Embryonic facial prominence (tissue), 1 donor: ENCODE measurements at regions not wholly inside any gene's neighbourhood (a gene's known extent, or its start where the extent isn't known, plus 50 kb on each side); places are given as distances from the start of the nearest gene placed in this dataset.
"Not testable (repeated sequence)": the region's sequence is repeated elsewhere in the genome, so short reads cannot be mapped to it uniquely, and the experiment has no call there.

Experiments used
- DNase-seq: peaks from one replicate; pipeline ENCODE4 v3.0.0-alpha.2; 2016; ENCODE audit errors: extremely low spot score

GRCh38 chr3:20490996-20491395 lies 305.0 kb upstream of the SGO1 start:
- DNase-seq = no peak

DNA sequence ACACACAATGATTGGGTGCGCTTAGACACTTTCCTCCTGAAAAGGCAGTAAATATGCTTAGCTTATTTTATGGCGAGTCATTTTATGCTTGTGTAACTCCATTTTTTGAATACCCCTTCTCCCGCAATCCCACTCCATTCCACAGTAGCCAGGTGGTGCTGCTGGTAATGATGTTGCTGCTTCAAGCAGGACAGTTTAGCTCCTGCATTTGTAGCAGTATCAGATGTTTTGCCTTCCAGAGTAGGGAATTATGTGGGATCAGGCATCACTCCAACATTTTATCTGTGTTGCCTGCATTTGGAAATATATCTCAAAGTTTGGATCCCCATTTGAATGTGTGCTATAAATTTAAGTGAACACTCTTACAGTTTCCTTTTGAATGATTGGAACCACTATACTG lies 302.1 kb upstream of the SGO1 start:
- DNase-seq = no peak

GRCh38 chr3:20484126-20484525 lies 298.1 kb upstream of the SGO1 start:
- DNase-seq = no peak

GRCh38 chr3:20482350-20482749 lies 296.3 kb upstream of the SGO1 start:
- DNase-seq = no peak

DNA sequence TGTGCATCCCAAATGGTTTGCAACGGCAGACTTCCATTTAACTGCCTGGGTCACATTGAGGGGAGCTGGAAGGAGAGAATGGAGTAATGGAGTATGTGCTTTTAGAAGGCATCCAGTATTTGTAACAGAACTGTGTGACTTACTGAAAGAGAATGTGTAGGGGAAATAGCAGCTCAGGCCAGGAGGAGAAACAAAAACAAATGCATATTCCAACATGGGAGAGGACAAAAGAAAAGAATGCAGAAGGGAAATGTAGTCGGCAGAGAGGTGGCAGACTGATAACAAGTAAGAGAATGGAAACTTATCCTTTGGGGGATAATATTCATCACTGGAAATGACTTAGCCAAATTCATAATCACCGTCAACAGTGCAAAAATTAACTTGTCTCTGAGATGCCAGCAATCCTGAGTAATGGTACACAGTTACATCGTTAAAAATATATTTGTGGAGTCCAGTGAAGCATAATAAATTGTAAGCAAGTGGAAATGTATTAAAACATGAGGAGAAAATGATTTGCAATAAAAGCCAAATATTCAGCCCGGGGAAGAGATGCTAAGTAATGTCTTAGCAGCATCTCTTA lies 294.9 kb upstream of the SGO1 start:
- no peak for DNase-seq

DNA sequence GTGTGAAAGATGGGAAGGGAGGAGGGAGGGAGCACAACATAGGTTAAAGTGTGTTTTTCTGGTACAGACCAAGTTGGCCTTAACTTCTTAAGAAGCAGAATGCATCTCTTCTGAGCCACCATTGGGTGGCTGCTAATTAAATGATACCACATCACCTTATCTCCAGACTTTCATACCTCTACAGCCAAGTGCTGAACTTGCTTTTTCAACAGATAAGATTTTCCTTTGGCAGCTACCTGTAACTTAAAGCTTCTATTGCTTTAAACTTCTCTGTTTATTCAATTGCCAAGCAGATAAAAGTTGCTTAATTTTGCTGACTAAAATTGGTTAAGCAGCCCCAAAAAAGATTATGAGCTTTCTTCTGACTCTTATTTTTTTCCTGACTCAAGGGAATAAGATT lies 292.4 kb upstream of the SGO1 start:
- no peak for DNase-seq

GRCh38 chr3:20464237-20464636 lies 278.2 kb upstream of the SGO1 start:
- not testable (repeated sequence) for DNase-seq

GRCh38 chr3:20462723-20463122 lies 276.7 kb upstream of the SGO1 start:
- no peak for DNase-seq

- no peak for DNase-seq
These were observed 276.2 kb upstream of the SGO1 start for GRCh38 chr3:20462226-20462625.

DNA sequence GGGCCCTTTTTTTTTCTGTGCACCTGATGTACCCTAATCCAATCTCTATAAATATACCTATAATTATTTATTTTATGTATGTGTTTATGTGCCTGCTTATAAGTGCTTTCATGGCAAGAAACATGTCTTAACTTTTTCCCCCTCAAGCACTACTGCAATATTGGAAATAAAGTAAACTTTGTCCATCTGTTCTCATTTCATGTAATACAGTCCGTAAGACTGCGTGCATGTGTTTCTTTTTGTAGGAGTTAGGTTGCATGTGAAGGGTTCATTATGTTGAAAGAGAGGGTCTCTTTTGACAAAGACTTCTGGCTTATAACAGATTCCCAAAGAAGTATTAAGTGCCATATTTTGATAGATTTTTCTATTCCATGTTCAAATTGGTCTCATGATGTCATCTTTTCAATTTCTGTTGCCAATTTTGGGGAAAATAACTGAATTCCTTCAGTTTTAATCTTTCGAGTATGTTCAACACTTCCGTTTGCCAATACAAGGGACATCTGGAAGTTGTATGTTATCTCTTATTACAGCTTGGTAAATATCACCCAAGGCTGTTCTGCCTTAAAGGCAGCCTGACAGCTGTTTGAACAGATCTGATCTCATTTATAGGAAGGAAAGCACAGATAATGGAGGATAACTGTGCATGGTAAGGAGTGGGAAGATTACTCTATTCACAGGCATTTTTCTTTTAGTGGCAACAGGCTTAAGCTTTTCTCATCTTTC lies 273.1 kb upstream of the SGO1 start:
- DNase-seq = peak; percentile 9

GRCh38 chr3:20456511-20456910 lies 270.5 kb upstream of the SGO1 start:
- DNase-seq = no peak

GRCh38 chr3:20451170-20451569 lies 265.2 kb upstream of the SGO1 start:
- DNase-seq = no peak

GRCh38 chr3:20450611-20451010 lies 264.6 kb upstream of the SGO1 start:
- DNase-seq = no peak

GRCh38 chr3:20442846-20443245 lies 256.8 kb upstream of the SGO1 start:
- no peak for DNase-seq

DNA sequence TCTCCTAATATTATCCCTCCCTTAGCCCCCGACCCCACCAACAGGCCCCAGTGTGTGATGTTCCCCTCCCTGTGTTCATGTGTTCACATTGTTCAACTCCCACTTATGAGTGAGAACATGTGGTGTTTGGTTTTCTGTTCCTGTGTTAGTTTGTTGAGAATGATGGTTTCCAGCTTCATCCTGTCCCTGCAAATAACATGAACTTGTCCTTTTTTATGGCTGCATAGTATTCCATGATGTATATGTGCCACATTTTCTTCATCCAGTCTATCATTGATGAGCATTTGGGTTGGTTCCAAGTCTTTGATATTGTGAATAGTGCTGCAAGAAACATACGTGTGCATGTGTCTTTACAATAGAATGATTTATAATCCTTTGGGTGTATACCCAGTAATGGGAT lies 241.3 kb upstream of the SGO1 start:
- DNase-seq = not testable (repeated sequence)

DNA sequence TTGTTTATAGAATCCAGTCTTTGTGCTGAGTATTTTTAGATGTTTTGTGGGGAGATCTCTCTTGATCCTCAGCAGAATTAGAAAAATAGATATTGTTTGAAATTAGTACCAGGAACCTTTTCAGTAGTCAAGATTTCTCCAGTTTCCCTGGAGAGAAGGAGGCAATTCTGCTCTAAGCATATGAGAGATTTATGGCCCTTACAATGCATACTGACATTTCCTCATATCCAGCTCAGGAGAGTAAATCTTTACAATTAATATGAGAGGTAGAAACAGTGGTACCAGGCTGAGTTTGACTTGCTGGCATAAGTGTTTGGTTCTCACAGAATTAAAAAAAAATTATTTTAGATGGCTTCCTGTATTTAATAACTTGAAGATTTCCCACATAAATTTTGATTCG lies 239.1 kb upstream of the SGO1 start:
- no peak for DNase-seq

- no peak for DNase-seq
These were observed 238.1 kb upstream of the SGO1 start for GRCh38 chr3:20424086-20424485.

DNA sequence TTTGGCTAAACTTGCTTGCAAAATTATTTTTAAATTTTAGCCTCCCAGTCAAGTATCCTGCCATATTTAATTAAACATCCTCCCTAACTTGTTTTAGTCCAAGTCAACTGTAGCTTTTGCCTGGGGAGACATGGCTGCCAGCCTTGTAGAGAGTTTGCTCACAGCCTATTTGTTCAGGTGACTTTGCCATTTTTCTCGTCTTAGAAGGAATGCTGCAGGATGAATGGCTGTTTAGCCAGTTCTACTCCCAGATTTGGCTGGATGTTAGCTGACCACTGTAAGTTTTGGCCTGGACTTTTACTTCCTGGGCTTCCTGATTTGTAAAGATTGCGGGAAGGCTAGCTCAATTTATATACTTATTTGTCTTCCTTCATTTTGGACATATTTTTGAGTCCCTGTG lies 236.4 kb upstream of the SGO1 start:
- DNase-seq = no peak

GRCh38 chr3:20417388-20418108 lies 231.5 kb upstream of the SGO1 start:
- no peak for DNase-seq

DNA sequence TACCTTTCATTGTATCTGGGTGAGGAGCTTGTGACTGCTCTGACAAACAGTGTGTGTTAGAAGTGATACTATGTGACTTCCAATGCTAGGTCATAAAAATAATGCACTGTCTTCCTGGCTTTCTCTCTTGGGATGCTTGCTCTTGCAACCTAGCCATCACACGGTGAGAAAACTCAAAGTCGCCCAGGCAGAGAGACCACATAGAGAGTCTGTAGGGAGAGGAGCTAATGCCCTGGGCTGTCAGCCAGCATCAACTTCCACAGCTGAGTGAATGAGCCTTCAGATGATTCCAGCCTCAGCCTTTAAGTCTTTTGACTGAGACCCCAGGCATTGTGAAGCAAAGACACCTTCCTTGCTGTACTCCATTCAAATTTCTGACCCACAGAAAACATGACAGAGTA lies 220.6 kb upstream of the SGO1 start:
- DNase-seq = no peak

- DNase-seq = no peak
These were observed 219.7 kb upstream of the SGO1 start for GRCh38 chr3:20405744-20406143.

- no peak for DNase-seq
These were observed 219.2 kb upstream of the SGO1 start for GRCh38 chr3:20405231-20405630.

DNA sequence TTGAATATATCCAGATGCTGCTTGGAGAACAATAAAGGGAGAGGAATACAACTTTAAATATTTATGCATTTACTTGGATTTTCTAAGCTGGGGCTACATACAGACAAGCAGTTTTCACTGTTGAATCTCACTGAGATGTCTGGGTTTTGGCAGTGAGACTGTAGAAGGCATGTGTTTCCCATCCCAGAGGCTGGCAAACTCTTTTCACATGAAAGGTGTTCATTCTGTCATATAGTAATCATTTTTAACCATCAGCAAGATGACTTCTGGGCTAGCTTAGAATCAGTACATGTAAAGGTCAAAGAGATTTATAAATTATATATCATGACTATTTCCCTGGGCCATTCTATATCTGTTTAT lies 218.7 kb upstream of the SGO1 start:
- no peak for DNase-seq
